ENCODE measurements at regions not wholly inside any gene's neighbourhood (a gene's known extent, or its start where the extent isn't known, plus 50 kb on each side); places are given as distances from the start of the nearest gene placed in this dataset.

GRCh38 chr7:51593628-51594027, 277.0 kb upstream of the COBL start:
- no peak for TF ChIP-seq CTCF (IDR thresholded peaks at IDR 0.05; ENCODE audit: low read depth, low read length, missing control alignments)
- no peaks in the 10 kb centered on the region for H3K27me3 ChIP-seq (replicated peaks)
- no peak overlapping the region for H3K27ac ChIP-seq
- no peak for DNase-seq
- no peak overlapping the region for H3K4me3 ChIP-seq (ENCODE audit: low read depth, low read length)
- in situ Hi-C loops (cut with HindIII; ENCODE audit: low pct_ligation_motif_present, low sequenced_read_pairs), result no loop called here
- H3K36me3 ChIP-seq (replicated peaks), result no peaks in the 10 kb centered on the region

GRCh38 chr7:51592842-51593599, 276.4 kb upstream of the COBL start:
- H3K36me3 ChIP-seq (replicated peaks), result no peaks in the 10 kb centered on the region
- no peaks in the 10 kb centered on the region for H3K27me3 ChIP-seq (replicated peaks)
- no peak overlapping the region for H3K4me3 ChIP-seq (ENCODE audit: low read depth, low read length)
- in situ Hi-C loops (cut with HindIII; ENCODE audit: low pct_ligation_motif_present, low sequenced_read_pairs), result no loop called here
- TF ChIP-seq CTCF (IDR thresholded peaks at IDR 0.05; ENCODE audit: low read depth, low read length, missing control alignments), result no peak
- H3K27ac ChIP-seq, result no peak overlapping the region
- no peak for DNase-seq

- no peak for TF ChIP-seq CTCF (IDR thresholded peaks at IDR 0.05; ENCODE audit: low read depth, low read length, missing control alignments)
- in situ Hi-C loops (cut with HindIII; ENCODE audit: low pct_ligation_motif_present, low sequenced_read_pairs), result no loop called here
- Histone ChIP-seq H3K27ac (no peak overlapping the region), H3K4me3 (ENCODE audit: low read depth, low read length) (no peak overlapping the region), H3K27me3 (replicated peaks) (no peaks in the 10 kb centered on the region), H3K36me3 (replicated peaks) (no peaks in the 10 kb centered on the region)
- no peak for DNase-seq
These were observed 274.6 kb upstream of the COBL start for GRCh38 chr7:51591223-51591622.

GRCh38 chr7:51590746-51591145, 274.1 kb upstream of the COBL start:
- Histone ChIP-seq H3K27ac (no peak overlapping the region), H3K4me3 (ENCODE audit: low read depth, low read length) (no peak overlapping the region), H3K27me3 (replicated peaks) (no peaks in the 10 kb centered on the region), H3K36me3 (replicated peaks) (no peaks in the 10 kb centered on the region)
- no peak for TF ChIP-seq CTCF (IDR thresholded peaks at IDR 0.05; ENCODE audit: low read depth, low read length, missing control alignments)
- no peak for DNase-seq
- in situ Hi-C loops (cut with HindIII; ENCODE audit: low pct_ligation_motif_present, low sequenced_read_pairs), result no loop called here

GRCh38 chr7:51589111-51589510, 272.5 kb upstream of the COBL start:
- no peak for DNase-seq
- in situ Hi-C loops (cut with HindIII; ENCODE audit: low pct_ligation_motif_present, low sequenced_read_pairs), result no loop called here
- no peaks in the 10 kb centered on the region for H3K27me3 ChIP-seq (replicated peaks)
- no peaks in the 10 kb centered on the region for H3K36me3 ChIP-seq (replicated peaks)
- H3K4me3 ChIP-seq (ENCODE audit: low read depth, low read length), result no peak overlapping the region
- no peak for TF ChIP-seq CTCF (IDR thresholded peaks at IDR 0.05; ENCODE audit: low read depth, low read length, missing control alignments)
- H3K27ac ChIP-seq, result no peak overlapping the region

GRCh38 chr7:51587604-51588003, 271.0 kb upstream of the COBL start:
- in situ Hi-C loops (cut with HindIII; ENCODE audit: low pct_ligation_motif_present, low sequenced_read_pairs), result no loop called here
- Histone ChIP-seq H3K4me3 (ENCODE audit: low read depth, low read length) (no peak overlapping the region), H3K36me3 (replicated peaks) (no peaks in the 10 kb centered on the region), H3K27ac (no peak overlapping the region), H3K27me3 (replicated peaks) (no peaks in the 10 kb centered on the region)
- no peak for TF ChIP-seq CTCF (IDR thresholded peaks at IDR 0.05; ENCODE audit: low read depth, low read length, missing control alignments)
- no peak for DNase-seq

Data from brain microvascular endothelial cell (primary cell).